ENCODE measurements at regions not wholly inside any gene's neighbourhood (a gene's known extent, or its start where the extent isn't known, plus 50 kb on each side); places are given as distances from the start of the nearest gene placed in this dataset.

GRCh38 chr11:96461871-96462270 lies 72.1 kb downstream of the JRKL start:
- TF ChIP-seq MAZ (IDR thresholded peaks at IDR 0.05; ENCODE audit: borderline replicate concordance, low read depth, low read length) (no peak), CTCF (IDR thresholded peaks at IDR 0.05) (no peak)

Measured in A549 (cell line).